Astrocyte of the hippocampus (primary cell): ENCODE measurements at regions not wholly inside any gene's neighbourhood (a gene's known extent, or its start where the extent isn't known, plus 50 kb on each side); places are given as distances from the start of the nearest gene placed in this dataset.
"Not testable (repeated sequence)": the region's sequence is repeated elsewhere in the genome, so short reads cannot be mapped to it uniquely, and the experiment has no call there.

Experiments used
- DNase-seq: peaks from one replicate; pipeline ENCODE4 v3.0.0; 2011; ENCODE audit warnings: low read depth, low spot score

GRCh38 chr4:89497517-89498308, 190.1 kb upstream of the GPRIN3 start:
- no peak for DNase-seq

- peak; percentile 47 for DNase-seq
Observed at GRCh38 chr4:89496851-89497250, 189.3 kb upstream of the GPRIN3 start.

GRCh38 chr4:89493367-89493766, 185.8 kb upstream of the GPRIN3 start:
- no peak for DNase-seq

- peak; percentile 24 for DNase-seq
Observed at GRCh38 chr4:89492581-89493071, 185.0 kb upstream of the GPRIN3 start.

- no peak for DNase-seq
Observed at GRCh38 chr4:89491761-89492160, 184.2 kb upstream of the GPRIN3 start.

- not testable (repeated sequence) for DNase-seq
Observed at GRCh38 chr4:89489921-89490431, 182.4 kb upstream of the GPRIN3 start.

GRCh38 chr4:89489338-89489771, 181.8 kb upstream of the GPRIN3 start:
- DNase-seq = no peak

GRCh38 chr4:89488736-89489135, 181.1 kb upstream of the GPRIN3 start:
- DNase-seq = no peak

- no peak for DNase-seq
Observed at GRCh38 chr4:89486673-89487072, 179.1 kb upstream of the GPRIN3 start.

- peak; percentile 33 for DNase-seq
Observed at GRCh38 chr4:89486042-89486441, 178.4 kb upstream of the GPRIN3 start.

- no peak for DNase-seq
Observed at GRCh38 chr4:89483833-89484232, 176.2 kb upstream of the GPRIN3 start.

- DNase-seq = no peak
Observed at GRCh38 chr4:89482926-89483595, 175.5 kb upstream of the GPRIN3 start.

- DNase-seq = peak; percentile 45
Observed at GRCh38 chr4:89482251-89482650, 174.7 kb upstream of the GPRIN3 start.

- DNase-seq = peak; percentile 79
Observed at GRCh38 chr4:89469930-89470375, 162.4 kb upstream of the GPRIN3 start.

- DNase-seq = no peak
Observed at GRCh38 chr4:89469516-89469915, 161.9 kb upstream of the GPRIN3 start.

- DNase-seq = no peak
Observed at GRCh38 chr4:89468602-89469001, 161.0 kb upstream of the GPRIN3 start.

- DNase-seq = no peak
Observed at GRCh38 chr4:89463341-89463740, 155.7 kb upstream of the GPRIN3 start.

GRCh38 chr4:89447543-89447942, 139.9 kb upstream of the GPRIN3 start:
- no peak for DNase-seq

GRCh38 chr4:89446193-89446592, 138.6 kb upstream of the GPRIN3 start:
- DNase-seq = no peak

GRCh38 chr4:89439533-89439932, 131.9 kb upstream of the GPRIN3 start:
- peak; percentile 57 for DNase-seq

GRCh38 chr4:89438102-89438831, 130.7 kb upstream of the GPRIN3 start:
- DNase-seq = peak; percentile 13
